BJ (cell line): ENCODE measurements at regions not wholly inside any gene's neighbourhood (a gene's known extent, or its start where the extent isn't known, plus 50 kb on each side); places are given as distances from the start of the nearest gene placed in this dataset.
"Not testable (repeated sequence)": the region's sequence is repeated elsewhere in the genome, so short reads cannot be mapped to it uniquely, and the experiment has no call there.

Experiments
- CTCF ChIA-PET: fragments of 350-600 bp; formaldehyde crosslinking; extraction: SDS; loops from one replicate; lab custom pipeline; 2021; ENCODE audit warnings: antibody characterized with exemption, inconsistent platforms; lab: Yijun Ruan, JAX
- POLR2A ChIA-PET: fragments of 300-600 bp; sonication (Branson Sonifier 250); formaldehyde crosslinking; extraction: SDS; loops from one replicate; lab custom pipeline; 2021; ENCODE audit warnings: antibody characterized with exemption; lab: Charles Lee
- DNase-seq: peaks from one replicate; pipeline ENCODE4 v3.0.0-alpha.2; 2011; ENCODE audit warnings: low read depth
- H3K27me3 ChIP-seq: 2 replicates; pipeline ENCODE4 v1.6.0; 2011; ENCODE audit warnings: low read length; ENCODE audit not compliant: control insufficient read depth, insufficient read depth
- H3K36me3 ChIP-seq: 2 replicates; pipeline ENCODE4 v1.5.1; 2011; ENCODE audit warnings: low read length; ENCODE audit not compliant: control insufficient read depth, insufficient read depth
- H3K4me3 ChIP-seq: 2 replicates; pipeline ENCODE4 v1.5.1; 2011; ENCODE audit warnings: low read depth, mild to moderate bottlenecking, control low read depth, low read length
- TF ChIP-seq, protein P1 (sequence below): IDR thresholded peaks from 2 replicates; pipeline ENCODE4 v1.5.1; 2011; ENCODE audit warnings: low read depth, mild to moderate bottlenecking, control low read depth, inconsistent platforms, low read length, moderate library complexity; ENCODE audit not compliant: insufficient read depth

DNA sequence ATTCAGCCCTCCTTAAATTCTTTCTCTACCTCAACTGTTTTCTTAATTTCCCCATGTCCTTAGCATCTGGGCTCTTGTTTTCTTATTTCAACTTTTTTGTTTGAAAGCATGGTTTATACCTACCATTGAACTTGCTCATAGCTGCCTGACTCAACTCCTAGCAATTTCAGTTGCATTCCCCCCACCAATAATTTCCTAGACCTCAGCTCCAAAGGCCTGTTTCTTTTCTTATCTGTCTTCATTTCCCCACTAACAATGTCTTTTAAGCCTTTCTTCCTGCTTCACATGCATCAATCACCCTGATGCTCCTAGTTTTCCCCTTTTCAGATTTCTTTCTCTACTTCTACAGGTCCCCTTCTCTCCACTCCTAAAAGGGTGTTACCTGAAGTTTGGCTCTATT is 129.7 kb upstream of the PDE4D start:
- ChIA-PET CTCF (no interaction called here), POLR2A (no interaction called here)
- H3K27me3 ChIP-seq, result no peaks in the 10 kb centered on the region
- no peaks in the 10 kb centered on the region for H3K36me3 ChIP-seq
- no peak for DNase-seq
- no peak overlapping the region for H3K4me3 ChIP-seq
- TF ChIP-seq, protein P1, sequence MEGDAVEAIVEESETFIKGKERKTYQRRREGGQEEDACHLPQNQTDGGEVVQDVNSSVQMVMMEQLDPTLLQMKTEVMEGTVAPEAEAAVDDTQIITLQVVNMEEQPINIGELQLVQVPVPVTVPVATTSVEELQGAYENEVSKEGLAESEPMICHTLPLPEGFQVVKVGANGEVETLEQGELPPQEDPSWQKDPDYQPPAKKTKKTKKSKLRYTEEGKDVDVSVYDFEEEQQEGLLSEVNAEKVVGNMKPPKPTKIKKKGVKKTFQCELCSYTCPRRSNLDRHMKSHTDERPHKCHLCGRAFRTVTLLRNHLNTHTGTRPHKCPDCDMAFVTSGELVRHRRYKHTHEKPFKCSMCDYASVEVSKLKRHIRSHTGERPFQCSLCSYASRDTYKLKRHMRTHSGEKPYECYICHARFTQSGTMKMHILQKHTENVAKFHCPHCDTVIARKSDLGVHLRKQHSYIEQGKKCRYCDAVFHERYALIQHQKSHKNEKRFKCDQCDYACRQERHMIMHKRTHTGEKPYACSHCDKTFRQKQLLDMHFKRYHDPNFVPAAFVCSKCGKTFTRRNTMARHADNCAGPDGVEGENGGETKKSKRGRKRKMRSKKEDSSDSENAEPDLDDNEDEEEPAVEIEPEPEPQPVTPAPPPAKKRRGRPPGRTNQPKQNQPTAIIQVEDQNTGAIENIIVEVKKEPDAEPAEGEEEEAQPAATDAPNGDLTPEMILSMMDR, result no peak

- DNase-seq, result no peak
- CTCF ChIA-PET, result no interaction called here
- Histone ChIP-seq H3K4me3 (no peak overlapping the region), H3K36me3 (no peaks in the 10 kb centered on the region), H3K27me3 (no peaks in the 10 kb centered on the region)
- POLR2A ChIA-PET, result no interaction called here
- TF ChIP-seq, protein P1, result no peak
These were observed 126.9 kb upstream of the PDE4D start for GRCh38 chr5:60020457-60020856.

GRCh38 chr5:60018960-60019359 is 125.4 kb upstream of the PDE4D start:
- DNase-seq, H3K27me3 ChIP-seq, H3K4me3 ChIP-seq, H3K36me3 ChIP-seq, POLR2A ChIA-PET: not testable (repeated sequence)
- CTCF ChIA-PET, result interaction anchor here (0.7 to 2.1 kb wide), 2 partner anchors 10 to 48 kb away, joined by 3 to 5 read pairs; no protein-coding TSS in a partner anchor

- Histone ChIP-seq H3K36me3 (no peaks in the 10 kb centered on the region), H3K27me3 (no peaks in the 10 kb centered on the region), H3K4me3 (no peak overlapping the region)
- ChIA-PET POLR2A (no interaction called here), CTCF (interaction anchor here (2.1 kb wide), 1 partner anchor 9 kb away, joined by 5 read pairs; no protein-coding TSS in a partner anchor)
- TF ChIP-seq, protein P1, result no peak
- no peak for DNase-seq
These were observed 124.6 kb upstream of the PDE4D start for GRCh38 chr5:60018091-60018490.

- ChIA-PET CTCF (interaction anchor here (0.6 kb wide), 1 partner anchor 23 kb away, joined by 4 read pairs; no protein-coding TSS in a partner anchor), POLR2A (no interaction called here)
- TF ChIP-seq, protein P1, result no peak
These were observed 120.8 kb upstream of the PDE4D start for GRCh38 chr5:60014331-60014730.

DNA sequence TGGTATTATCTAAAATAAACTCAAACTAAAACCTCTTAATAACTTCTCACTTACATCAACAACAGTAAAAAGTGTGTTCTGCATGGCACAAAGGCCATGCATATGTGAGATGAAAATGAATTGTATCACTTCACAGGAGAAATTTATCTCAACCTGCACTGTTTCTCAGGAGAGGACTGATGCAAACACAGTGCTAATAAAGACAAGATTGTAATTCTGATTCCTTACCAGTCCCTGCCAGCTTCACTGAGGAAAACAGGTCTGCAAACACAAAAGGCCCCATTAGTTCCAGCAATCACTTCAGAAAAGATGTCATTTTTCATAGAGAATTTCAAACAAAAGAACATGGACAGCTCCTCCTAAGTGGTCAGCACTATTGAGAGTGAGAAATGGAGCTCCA is 117.3 kb upstream of the PDE4D start:
- TF ChIP-seq, protein P1, result no peak
- DNase-seq, result no peak
- Histone ChIP-seq H3K27me3 (no peaks in the 10 kb centered on the region), H3K36me3 (no peaks in the 10 kb centered on the region), H3K4me3 (no peak overlapping the region)
- CTCF ChIA-PET, result no interaction called here
- POLR2A ChIA-PET, result no interaction called here

More at GRCh38 chr5:60014331-60014730, 120.8 kb upstream of the PDE4D start:
- no peaks in the 10 kb centered on the region for H3K27me3 ChIP-seq
- no peak overlapping the region for H3K4me3 ChIP-seq
- H3K36me3 ChIP-seq, result no peaks in the 10 kb centered on the region
- no peak for DNase-seq
